Upper lobe of right lung (tissue), 1 donor: ENCODE measurements at regions not wholly inside any gene's neighbourhood (a gene's known extent, or its start where the extent isn't known, plus 50 kb on each side); places are given as distances from the start of the nearest gene placed in this dataset.
"Not testable (repeated sequence)": the region's sequence is repeated elsewhere in the genome, so short reads cannot be mapped to it uniquely, and the experiment has no call there.

Experiments used
- ATAC-seq: fragments of 200-7000 bp; cut with Tn5 transposase; one replicate; pipeline ENCODE4 v1.9.1; 2020; ENCODE audit warnings: mild to moderate bottlenecking, moderate library complexity
- DNase-seq: peaks from one replicate; pipeline ENCODE4 v3.0.0-alpha.2; 2020
- H3K27ac ChIP-seq: fragments of 200-600 bp; one replicate; pipeline ENCODE4 v1.8.0; 2022
- H3K27me3 ChIP-seq: fragments of 200-600 bp; one replicate; pipeline ENCODE4 v1.8.0; 2022; ENCODE audit warnings: mild to moderate bottlenecking
- H3K36me3 ChIP-seq: fragments of 200-600 bp; one replicate; pipeline ENCODE4 v1.8.0; 2022
- H3K4me1 ChIP-seq: fragments of 200-600 bp; one replicate; pipeline ENCODE4 v1.8.0; 2022
- H3K4me3 ChIP-seq: fragments of 200-600 bp; one replicate; pipeline ENCODE4 v1.8.0; 2022; ENCODE audit warnings: mild to moderate bottlenecking
- H3K9me3 ChIP-seq: fragments of 200-600 bp; one replicate; pipeline ENCODE4 v1.8.0; 2022
- intact Hi-C: fragments of 100-400 bp; cut with DNase I; formaldehyde crosslinking; loops from one replicate; pipeline ENCODE4 v1.11.0; 2022
- TF ChIP-seq, protein P1 (sequence below): fragments of 200-600 bp; IDR thresholded peaks from one replicate; pipeline ENCODE4 v1.8.0; 2022; ENCODE audit warnings: antibody characterized with exemption
- donor health status: DM: no; HTN: yes; CAD: no; lungs with severe emphysema.

DNA sequence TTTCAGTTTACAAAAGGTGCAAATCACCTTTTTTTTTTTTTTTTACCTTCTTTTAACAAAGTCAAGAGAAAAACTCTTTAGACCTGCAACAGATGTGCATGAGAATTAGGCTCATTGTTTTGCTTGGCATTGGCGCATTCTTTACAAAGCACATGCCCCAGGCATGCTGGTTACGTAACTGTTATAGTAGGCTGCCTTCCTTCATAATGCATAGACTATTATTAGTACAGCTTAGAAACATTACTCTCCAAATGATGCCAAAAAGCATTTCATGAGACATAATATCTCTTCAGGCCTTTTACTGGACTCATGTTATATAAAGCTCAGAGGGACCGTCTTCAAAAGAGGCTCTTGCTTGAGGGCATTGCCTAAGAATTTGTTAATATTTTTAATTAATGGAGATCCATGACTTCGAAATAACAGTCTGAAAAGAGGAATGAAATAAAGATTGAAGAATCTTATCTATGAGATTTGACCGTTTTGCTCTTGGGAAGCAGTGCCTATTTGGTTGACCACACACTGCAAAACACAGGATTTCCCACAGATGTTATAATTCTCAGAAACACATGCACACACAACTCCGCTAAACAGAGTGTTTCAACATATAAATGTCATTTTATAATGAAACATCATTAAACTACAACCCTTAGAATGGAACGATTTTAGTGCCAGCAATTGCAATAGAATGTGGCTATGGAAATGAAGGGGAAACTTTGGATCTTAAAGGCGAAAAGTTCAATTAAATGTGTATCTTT lies 478.7 kb downstream of the PRR16 start:
- ATAC-seq (no peak), DNase-seq (no peak)
- no peaks in the 10 kb centered on the region for H3K27me3 ChIP-seq
- no peaks in the 10 kb centered on the region for H3K9me3 ChIP-seq
- TF ChIP-seq, protein P1, sequence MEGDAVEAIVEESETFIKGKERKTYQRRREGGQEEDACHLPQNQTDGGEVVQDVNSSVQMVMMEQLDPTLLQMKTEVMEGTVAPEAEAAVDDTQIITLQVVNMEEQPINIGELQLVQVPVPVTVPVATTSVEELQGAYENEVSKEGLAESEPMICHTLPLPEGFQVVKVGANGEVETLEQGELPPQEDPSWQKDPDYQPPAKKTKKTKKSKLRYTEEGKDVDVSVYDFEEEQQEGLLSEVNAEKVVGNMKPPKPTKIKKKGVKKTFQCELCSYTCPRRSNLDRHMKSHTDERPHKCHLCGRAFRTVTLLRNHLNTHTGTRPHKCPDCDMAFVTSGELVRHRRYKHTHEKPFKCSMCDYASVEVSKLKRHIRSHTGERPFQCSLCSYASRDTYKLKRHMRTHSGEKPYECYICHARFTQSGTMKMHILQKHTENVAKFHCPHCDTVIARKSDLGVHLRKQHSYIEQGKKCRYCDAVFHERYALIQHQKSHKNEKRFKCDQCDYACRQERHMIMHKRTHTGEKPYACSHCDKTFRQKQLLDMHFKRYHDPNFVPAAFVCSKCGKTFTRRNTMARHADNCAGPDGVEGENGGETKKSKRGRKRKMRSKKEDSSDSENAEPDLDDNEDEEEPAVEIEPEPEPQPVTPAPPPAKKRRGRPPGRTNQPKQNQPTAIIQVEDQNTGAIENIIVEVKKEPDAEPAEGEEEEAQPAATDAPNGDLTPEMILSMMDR: no peak
- intact Hi-C loops: no loop called here
- no peaks in the 10 kb centered on the region for H3K4me1 ChIP-seq
- no peaks in the 10 kb centered on the region for H3K36me3 ChIP-seq
- H3K4me3 ChIP-seq: no peak overlapping the region
- H3K27ac ChIP-seq: no peak overlapping the region

DNA sequence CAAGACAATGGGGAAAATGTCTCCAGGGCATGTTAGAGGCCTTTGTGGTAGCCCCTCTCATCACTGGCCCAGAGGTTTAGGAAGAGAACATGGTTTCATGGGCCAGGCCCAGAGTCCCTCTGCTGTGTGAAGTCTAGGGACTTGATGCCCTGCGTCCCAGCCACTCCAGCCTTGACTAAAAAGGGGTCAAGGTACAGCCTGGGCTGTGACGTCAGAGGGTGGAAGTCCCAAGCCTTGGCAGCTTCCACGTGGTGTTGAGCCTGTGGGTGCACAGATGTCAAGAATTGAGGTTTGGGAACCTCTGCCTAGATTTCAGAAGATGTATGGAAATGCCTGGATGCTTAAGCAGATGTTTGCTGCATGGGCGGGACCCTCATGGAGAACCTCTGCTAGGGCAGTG lies 485.5 kb downstream of the PRR16 start:
- H3K4me1 ChIP-seq, H3K4me3 ChIP-seq, H3K9me3 ChIP-seq, H3K27me3 ChIP-seq, H3K27ac ChIP-seq, ATAC-seq, DNase-seq, H3K36me3 ChIP-seq, intact Hi-C loops: not testable (repeated sequence)

DNA sequence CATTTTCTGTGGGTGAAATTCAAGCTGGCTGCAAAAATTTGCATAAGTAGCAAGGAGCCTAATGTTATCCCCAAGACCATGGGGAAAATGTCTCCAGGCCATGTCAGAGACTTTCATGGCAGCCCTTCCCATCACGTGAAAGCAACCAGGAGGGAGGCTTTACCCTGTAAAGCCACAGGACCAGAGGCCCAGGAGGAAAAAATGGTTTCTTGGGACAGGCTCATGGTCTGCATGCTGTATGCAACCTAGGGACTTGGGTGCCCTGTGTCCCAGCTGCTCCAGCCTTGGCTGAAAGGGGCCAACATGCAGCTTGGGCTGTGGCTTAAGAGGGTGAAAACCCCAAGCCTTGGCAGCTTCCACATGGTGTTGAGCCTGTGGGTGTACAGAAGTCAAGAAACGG lies 489.3 kb downstream of the PRR16 start:
- H3K36me3 ChIP-seq, ATAC-seq, H3K9me3 ChIP-seq, DNase-seq, intact Hi-C loops, H3K27ac ChIP-seq, H3K27me3 ChIP-seq, H3K4me1 ChIP-seq, H3K4me3 ChIP-seq: not testable (repeated sequence)

DNA sequence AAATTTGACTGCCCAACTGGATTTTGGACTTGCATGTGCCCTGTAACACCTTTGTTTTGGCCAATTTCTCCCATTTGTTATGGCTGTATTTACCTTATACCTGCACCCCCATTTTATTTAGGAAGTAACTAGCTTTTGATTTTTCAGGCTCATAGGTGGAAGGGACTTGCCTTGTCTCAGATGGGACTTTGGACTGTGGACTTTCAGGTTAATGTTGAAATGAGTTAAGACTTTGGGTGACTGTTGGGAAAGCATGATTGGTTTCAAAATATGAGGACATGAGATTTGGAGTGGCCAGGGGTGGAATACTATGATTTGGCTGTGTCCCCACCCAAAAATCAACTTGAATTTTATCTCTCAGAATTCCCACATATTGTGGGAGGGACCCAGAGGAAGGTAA lies 490.2 kb downstream of the PRR16 start:
- H3K9me3 ChIP-seq: peaks cover 7% of the 10 kb centered on the region
- no peak overlapping the region for H3K4me3 ChIP-seq
- no peaks in the 10 kb centered on the region for H3K27me3 ChIP-seq
- intact Hi-C loops: no loop called here
- DNase-seq (no peak), ATAC-seq (no peak)
- H3K27ac ChIP-seq: no peak overlapping the region
- no peaks in the 10 kb centered on the region for H3K36me3 ChIP-seq
- no peaks in the 10 kb centered on the region for H3K4me1 ChIP-seq
- TF ChIP-seq, protein P1: no peak

DNA sequence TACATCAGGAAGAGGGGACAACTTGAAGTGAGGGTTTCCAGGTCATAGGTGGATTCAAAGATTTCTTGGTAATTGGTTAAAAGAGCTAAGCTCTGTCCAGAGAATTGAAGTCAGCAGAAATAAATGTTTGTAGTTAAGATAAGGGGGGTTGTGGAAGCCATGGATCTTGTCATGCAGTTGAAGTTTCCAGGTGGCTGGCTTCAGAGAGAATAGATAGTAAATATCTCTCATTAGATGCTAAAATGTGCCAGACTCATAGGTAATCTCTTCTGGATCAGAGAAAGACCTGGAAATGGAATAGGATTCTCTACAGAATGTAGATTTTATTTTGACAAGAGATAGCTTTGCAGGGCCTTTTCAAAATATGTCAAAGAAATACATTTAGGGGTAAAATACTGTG lies 491.7 kb downstream of the PRR16 start:
- intact Hi-C loops: no loop called here
- Histone ChIP-seq H3K4me1 (no peaks in the 10 kb centered on the region), H3K27me3 (no peaks in the 10 kb centered on the region), H3K27ac (no peak overlapping the region), H3K36me3 (no peaks in the 10 kb centered on the region), H3K9me3 (peaks cover 7% of the 10 kb centered on the region), H3K4me3 (no peak overlapping the region)
- ATAC-seq (no peak), DNase-seq (no peak)
- TF ChIP-seq, protein P1: no peak

DNA sequence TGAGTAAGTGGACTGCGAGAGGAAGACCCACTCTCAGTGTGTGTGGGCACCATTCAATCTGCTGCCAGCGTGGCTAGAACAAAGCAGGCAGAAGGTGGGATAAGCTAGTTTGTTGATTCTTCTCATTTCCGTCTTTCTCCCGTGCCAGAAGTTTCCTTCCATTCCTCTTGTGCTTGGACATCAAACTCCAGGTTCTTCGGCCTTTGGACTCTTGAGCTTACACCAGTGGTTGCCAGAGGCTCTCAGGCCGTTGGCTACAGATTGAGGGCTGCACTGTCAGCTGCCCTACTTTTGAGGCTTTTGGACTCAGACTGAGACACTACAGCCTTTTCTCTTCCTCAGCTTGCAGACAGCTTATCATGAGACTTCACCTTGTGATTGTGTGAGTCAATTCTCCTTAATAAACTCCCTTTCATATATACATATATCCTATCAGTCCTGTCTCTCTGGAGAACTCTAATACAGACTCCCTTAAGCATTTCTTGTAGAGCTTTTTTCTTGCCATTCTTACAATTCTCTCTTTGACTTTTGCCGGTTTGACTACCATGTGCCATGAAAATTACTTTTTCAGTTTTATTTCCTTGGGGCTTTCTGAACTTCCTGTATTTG lies 494.9 kb downstream of the PRR16 start:
- ATAC-seq: no peak

More for the DNA sequence above, 494.9 kb downstream of the PRR16 start:
- TF ChIP-seq, protein P1: no peak
- Histone ChIP-seq H3K27me3 (no peaks in the 10 kb centered on the region), H3K27ac (no peak overlapping the region), H3K9me3 (no peaks in the 10 kb centered on the region), H3K36me3 (no peaks in the 10 kb centered on the region), H3K4me1 (no peaks in the 10 kb centered on the region), H3K4me3 (no peak overlapping the region)
- DNase-seq: no peak
- intact Hi-C loops: no loop called here
